Right lung (tissue), 2 donors: ENCODE measurements at regions not wholly inside any gene's neighbourhood (a gene's known extent, or its start where the extent isn't known, plus 50 kb on each side); places are given as distances from the start of the nearest gene placed in this dataset.

ENCODE experiments used
- DNase-seq, 2 donors: peaks; one replicate each; pipeline ENCODE4 v3.0.0-alpha.2; 2013

DNA sequence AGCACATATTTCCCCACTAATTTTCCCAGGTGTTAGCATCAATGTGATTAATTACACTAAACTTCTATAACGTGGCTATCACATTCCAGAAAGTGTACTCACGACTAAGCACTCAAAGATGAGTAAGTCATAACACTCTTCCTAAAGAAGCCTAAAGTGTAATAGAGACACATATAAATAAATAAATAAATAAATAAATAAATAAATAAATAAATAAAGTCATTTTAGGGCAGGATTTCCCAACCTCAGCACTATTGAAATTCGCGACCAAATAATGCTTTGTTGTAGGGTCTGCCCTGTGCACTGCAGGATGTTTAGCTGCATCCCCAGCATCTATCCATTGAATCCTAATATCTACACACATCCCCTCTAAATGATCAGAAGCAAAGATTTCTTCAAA is 390.9 kb downstream of the CDH7 start:
- no peak for DNase-seq

DNA sequence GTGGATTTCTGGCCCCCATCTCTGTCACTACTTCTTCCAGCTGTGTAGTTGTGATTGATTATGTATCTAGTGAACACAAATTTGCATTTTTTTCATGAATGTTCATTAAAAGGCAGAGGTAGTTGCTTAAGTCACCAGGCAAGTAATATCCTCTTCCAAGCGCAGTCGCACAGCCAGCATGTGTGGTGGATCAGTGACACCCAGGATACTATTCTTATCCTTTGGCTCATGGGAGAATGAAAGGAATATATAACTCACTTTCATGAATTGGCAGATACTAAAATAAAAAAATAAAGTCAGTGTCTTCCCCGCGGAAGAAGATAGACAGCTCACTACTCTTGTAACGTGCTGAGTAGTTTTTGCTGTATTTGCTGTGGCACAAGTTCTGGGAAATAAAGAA is 387.8 kb downstream of the CDH7 start:
- DNase-seq = peak; percentile 14 to 25

DNA sequence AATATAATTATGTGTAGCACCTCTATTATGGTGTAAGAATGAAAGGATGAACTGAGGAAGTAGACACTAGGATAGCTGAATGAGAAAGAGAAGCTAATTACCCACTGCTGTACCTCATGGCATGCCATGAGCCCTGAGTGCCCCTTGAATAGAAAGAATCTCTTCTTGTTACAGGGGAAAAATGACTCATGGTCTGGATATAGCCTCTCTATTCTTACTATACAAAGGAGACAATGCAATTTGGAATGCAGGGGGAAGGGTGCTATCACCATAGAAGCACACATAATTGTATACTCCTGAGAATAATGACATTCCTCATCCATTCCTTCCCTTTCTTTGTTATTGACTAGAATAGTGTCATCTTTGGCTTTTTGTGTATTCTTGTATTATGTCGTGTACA is 385.2 kb downstream of the CDH7 start:
- no peak for DNase-seq

DNA sequence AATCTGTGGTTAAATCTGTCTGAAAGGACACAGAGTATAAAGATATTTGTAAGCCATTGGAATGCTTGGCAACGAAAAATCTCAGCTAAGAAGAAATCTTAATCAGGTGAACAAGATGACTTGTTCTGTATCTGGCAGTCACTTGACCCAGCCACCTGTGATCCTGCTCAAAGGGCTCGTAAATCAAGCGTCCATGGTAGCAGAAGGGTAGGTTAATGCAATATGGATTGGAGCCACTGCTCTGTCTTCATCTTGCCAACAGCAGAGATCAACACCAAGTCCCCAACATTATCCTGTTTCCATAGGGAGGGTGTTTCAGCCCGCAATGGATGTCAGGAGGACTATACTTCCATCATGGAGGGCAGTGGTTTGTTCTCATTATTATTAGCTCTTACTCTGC is 378.4 kb downstream of the CDH7 start:
- DNase-seq = no peak

DNA sequence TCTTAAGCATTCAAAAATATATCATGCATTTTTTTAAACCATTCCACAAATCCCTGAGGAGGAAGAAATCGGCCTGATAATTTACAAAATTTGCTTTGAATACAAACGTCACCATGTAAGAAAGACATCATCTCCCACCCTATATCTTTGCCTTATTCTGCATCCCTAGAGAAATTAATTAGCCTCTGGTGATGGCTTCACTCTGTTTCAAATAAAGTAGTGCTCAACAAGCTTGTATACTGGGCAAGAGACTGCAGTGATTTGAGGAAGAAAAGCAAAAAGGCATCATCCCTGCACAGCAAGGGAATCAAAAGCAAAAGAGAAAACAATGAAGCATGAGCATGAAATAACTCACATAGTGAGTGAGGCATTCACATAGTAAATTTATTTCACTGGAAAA is 375.5 kb downstream of the CDH7 start:
- DNase-seq = peak; percentile 10 to 16

DNA sequence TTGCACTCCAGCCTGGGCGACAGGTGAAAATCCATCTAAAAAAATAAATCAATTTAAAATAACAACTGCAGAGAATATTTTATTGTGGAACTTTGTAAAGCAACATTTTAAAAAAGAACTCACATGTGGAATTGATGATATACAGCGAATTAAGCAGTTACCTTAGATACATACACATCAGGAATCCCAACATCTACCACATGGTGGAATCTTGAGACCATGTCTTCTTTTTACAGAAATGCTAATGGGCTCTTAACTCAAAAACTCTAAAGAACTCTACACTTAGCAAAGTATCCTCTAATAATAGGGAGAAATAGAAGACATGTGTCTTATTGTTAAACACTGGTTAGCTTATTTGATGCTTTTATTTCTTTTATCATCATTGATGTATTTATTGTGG is 373.6 kb downstream of the CDH7 start:
- DNase-seq = no peak

DNA sequence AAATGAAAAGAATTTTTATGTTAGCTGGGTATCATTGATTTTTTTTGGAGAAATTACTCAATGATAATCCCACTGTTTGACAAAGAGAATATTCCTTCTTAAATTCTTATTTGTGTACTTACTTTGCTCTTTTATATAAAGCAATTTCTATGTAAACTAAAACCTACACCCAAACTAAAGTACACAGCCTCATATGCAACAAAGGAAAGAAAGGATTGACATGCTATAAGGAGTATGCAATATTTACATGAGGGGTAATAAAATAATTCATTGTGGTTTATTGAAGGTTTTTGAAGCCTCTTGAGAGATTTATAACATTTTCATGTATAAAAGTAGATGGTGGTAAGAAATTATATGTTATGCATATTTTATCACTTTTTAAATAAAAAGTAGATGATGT is 368.5 kb downstream of the CDH7 start:
- DNase-seq = no peak

DNA sequence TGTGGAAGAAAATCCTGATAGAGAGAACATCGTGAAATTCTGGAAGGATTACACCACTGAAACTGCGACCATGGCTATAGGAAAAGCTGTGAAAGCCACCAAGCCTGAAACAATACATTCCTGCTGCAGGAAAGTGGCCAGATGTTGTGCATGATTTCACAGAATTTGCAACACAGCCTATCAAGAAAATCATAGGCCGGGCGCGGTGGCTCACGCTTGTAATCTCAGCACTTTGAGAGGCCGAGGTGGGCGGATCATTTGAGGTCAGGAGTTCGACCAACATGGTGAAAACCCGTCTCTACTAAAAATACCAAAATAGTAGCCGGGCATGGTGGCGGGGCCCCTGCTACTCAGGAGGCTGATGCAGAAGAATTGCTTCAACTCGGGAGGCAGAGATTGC is 360.2 kb downstream of the CDH7 start:
- DNase-seq = no peak

DNA sequence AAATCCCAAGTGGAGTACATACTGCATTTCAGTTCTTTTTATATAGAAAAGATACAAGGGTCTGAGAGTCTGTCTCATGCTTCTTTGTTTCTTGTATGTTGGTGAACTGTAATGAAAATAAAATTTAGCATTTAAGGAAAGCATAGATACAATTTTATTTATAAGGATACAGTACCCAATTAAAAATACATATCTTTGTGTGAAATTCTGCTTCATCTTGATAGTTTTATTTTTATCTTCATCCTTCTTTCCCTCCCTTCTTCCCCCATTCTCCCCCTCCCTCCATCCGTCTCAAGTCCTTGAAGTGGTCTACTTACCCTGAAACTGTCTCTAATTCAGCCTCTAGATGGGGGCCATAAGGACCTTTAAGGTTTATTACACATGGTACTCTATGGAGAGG is 359.8 kb downstream of the CDH7 start:
- no peak for DNase-seq

DNA sequence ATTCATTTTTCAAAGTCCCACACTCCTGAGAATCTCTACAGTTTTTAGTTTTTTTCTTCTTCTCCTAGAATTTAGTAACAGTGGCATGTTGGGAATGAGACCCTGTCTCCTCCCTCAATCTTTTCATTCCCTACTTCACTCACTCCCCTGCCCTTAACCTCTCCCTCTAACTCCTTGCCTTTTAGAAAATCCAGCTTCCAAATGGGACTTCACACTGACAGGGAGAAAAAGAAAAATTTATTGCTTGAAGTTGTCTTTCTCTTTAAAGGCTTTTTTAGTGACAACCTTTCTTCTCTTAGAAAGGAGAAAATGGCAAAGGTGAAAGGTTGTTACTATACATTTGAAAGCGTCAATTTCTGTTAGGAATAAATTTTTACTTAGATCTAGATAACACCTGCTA is 359.2 kb downstream of the CDH7 start:
- no peak for DNase-seq

DNA sequence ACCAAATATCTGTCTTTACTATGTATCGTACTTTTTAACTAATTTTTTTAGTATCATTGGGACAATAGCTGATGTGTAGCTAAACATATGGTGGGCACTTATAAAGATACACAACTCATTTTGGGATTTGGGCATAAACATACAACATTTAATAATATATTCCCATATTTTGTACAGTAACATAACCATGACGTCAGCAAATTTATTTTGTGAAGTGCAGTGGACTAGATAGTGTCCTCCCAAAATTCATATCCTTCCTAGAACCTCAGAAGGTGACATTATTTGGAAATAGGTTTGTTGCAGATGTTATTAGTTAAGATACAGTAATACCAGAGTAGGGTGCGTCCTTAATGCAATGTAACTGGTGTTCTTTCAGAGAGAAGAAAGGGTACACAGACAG is 356.7 kb downstream of the CDH7 start:
- DNase-seq = no peak

DNA sequence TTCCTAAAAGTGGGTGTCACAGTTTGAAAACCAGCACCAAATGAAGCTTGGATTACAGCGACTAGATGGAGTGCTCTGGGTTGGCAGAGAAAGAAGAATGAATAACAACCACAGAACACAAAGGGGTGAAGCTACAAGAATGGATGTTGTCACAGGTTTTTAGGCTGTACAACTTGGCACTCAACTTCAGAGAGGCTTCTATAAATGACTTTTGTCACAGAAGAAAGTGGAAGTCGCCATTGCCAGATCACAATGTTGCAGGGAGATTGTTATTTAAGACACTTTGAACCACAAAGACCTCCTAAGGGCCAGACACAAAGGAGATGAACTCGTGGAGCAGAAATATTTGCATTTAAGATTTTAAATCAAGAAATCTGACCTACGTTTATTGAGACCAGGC is 354.2 kb downstream of the CDH7 start:
- DNase-seq = no peak

DNA sequence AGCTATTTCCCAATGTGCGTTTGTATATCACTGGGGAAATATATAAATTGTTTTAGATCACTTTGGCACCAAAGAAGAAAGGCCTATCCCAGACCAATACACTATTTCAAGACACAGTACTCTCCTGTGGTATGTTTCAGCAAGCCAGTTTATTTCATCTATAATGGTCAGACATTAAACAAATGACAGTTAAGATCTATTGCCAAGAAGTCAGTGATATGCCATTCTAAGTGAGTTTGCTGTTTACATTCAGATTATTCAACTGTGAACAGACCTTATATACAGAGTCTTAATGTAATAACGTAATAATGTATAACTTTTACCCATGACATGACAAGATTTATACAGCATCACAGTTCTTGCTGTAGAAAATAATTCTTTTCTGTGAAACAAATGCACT is 352.7 kb downstream of the CDH7 start:
- no peak for DNase-seq

DNA sequence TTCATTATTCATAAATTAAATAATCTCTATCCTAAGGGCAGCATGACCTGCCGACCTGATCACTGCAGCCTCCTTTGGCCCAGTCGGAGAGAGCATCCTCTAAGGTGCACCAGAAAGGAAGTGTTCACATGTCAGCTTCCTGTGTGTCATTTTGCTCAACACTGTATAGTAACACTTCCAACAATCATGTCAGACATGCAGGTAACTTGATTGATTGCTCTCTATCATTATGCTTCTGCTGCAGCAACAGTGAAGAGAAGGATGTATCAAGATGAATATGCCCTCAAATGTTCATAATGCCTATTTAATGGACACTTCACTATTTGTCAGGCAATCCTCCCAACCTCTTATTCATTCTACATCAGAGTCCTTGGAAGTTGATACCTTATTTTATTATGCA is 332.3 kb downstream of the CDH7 start:
- no peak for DNase-seq

DNA sequence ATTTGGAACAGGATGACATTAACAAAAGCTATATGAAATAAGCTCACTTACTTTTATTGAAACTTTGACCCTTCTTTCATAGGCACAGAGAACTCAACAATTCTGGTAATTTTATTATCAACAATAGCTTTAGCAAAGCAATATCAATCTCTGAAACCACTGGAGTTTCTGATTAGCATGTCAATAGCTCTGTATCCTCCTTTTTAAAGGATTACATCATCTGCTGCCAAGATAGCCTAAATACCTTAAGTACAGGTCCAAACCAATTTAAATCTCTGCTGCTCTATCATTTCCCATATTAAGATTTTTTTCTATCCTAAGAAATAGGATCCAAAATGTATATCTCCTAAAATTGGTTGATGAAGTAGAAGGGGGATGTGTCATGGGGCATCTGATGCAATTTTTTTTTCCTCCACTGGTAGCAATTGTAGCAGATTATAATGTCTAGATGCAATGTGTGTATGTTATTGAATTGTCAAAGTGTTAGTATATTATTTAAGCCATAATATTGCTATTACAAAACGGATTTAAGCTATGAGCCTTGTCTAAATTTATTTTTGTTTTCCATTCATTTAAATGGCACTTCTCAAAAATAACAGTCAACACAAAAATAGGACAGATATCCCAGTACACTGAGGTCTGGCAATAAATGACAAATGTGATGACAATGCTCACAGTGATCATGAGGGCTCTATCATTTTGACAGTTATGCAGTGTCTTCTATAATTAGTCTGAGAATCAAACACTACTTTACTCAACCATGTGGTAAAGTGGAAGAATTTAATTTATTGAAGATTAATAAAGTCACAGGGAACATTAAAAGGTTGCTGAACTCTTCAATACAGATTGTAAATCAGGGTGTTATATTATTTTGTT is 328.4 kb downstream of the CDH7 start:
- no peak for DNase-seq

DNA sequence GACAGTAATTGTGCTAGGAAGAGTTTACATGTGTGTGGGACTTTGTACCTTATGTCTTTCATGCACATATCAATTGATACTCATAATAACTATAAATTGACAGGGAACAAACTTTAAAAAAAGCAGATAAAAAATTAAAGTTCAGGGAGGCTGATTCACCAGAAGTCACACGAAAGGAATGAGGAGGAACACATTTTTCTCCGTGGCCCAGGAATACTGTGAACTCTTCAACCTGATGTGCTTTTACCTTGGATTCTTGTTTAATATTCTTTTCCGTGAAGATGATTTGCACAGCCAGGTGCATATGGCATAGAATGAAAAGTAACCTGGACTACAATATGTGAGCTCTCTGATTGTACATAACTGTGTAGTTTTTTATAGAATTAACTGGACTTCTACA is 326.3 kb downstream of the CDH7 start:
- no peak for DNase-seq

DNA sequence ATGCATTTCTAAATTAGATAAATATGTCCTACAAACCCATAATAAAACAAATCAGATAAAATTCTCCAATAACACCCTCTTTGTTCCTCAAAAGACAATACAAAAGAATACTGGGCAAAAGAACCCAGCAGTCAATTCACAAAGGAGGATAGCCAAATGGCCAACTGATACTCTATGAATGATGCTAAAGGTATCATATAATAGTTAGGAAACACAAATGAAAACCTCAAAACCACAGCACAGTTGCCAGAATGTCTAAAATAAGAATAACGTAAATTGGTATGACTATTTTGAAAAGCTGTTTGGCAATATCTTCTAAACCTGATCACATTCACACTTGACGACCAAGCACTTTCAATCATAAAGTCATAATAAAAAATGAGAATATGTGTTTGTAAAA is 315.4 kb downstream of the CDH7 start:
- DNase-seq = no peak

DNA sequence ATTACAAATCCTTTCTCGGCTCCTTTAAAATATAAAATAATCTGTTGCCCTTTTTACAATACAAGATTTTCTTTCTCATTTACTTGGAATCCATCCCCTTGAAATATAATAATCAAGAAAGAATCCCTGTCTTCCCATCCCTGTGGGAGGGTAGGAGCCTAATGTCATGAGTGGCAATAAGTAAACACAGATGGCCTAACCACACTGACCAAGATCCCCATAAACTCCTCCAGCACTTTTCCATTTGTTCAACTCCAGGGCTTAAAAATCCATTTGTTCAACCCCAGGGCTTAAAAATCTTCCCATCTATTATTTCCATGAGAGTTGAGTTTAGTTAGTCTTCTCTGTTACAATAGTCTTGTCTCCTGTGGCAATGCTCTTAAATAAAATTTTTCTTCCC is 297.6 kb downstream of the CDH7 start:
- DNase-seq = no peak

DNA sequence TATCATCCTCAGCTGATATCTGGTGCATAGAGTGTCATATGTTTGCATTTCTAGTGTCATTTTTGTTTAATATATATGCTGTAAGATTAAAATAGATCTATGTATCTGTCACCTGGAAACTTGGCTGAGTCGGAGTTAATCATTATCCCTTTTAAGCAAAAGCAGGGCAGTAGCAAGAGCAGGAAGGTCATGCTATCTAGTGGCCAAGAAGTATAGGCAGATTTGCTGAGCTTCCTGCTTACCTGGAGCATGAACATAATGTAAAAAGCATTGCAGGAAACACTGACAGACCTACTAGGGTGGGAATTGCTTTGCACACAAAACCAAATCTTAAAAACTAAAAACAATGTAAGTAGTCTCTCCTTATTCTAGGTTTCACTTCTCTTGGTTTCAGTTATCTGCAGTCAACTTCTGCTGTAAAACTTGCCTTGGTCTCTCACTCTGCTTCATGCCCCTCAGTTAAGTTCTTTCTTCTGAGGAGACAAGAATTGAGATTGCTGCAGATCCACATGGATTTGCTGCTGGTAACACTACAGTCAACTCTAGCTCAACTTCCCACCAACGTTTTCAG is 295.3 kb downstream of the CDH7 start:
- no peak for DNase-seq

DNA sequence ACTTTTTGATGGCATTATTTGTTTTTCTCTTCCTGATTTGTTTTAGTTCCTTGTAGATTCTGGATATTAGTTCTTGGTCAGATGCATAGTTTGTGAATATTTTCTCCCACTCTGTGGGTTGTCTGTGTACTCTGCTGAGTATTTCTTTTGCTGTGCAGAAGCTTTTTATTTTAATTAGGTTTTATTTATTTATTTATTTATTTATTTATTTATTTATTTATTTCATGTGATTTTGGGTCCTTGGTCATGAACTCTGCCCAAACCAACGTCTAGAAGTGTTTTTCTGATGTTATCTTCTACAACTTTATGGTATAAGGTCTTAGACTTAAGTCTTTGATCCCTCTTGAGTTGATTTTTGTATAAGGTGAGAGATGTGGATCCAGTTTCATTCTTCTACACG is 292.2 kb downstream of the CDH7 start:
- DNase-seq = no peak

DNA sequence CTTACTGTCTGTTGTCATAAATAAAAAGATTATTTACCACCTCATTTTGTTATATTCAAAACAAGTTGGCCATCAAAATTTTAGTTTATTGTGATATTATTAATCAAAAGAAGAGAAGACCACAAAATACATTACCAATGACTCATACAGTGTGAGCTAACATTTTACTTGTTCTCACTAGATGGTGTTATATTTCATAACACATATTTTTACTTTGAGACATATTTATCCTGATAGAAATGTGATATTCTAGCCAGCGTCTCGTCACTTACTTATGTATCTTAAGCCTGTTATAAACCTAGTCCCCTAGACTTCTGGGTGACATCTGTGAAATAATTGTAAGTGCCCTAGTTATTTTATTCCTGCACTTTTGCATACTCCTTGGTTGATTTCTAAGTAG is 263.2 kb downstream of the CDH7 start:
- DNase-seq = no peak

DNA sequence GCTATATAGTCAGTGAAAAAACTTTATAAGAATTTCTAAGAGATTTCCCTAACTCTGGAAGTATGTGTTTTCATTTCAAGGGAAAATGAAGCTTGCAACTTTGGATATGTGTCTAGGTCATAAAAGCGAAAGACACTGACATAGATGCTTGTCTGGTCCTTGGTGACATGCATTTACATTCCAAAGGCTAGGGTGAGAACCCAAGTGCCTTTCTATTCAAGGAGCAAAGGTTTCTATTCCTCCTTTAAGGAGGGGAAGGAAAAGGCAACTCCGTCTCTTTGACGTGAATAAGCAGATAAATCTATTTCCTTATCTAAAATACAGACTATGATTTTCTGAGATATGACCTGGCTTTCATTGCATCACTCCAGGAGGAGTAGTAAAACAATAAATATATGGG is 261.1 kb downstream of the CDH7 start:
- no peak for DNase-seq

DNA sequence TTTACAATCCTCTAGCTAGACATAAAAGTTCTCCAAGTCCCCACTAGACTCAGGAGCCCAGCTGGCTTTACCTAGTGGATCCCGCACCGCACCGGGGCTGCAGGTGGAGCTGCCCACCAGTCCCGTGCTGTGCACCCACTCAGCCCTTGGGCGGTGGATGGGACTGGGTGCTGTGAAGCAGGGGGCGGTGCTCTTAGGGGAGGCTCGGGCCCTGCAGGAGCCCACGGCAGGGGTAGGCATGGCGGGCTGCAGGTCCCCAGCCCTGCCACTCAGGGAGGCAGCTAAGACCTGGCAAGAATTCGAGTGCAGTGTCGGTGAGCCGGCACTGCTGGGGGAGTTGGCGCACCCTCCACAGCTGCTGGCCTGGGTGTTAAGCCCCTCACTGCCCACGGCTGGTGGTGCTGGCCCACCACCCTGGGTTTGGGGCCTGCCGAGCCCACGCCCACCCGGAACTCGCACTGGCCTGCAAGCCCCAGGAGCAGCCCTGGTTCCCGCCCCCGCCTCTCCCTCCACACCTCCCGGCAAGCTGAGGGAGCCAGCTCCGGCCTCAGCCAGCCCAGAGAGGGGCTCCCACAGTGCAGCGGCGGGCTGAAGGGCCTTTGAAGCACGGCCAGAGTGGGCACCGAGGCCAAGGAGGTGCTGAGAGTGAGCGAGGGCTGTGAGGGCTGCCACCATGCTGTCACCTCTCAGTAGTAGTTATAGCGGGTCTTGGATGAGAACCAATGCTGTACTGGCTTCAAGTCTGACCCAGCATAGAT is 255.2 kb downstream of the CDH7 start:
- DNase-seq = no peak
